ENCODE measurements at regions not wholly inside any gene's neighbourhood (a gene's known extent, or its start where the extent isn't known, plus 50 kb on each side); places are given as distances from the start of the nearest gene placed in this dataset.

GRCh38 chr20:51096582-51097267 lies 73.8 kb upstream of the KCNG1 start:
- DNase-seq (ENCODE audit: low read depth): no peak

- no peak for DNase-seq (ENCODE audit: low read depth)
These were observed 73.0 kb upstream of the KCNG1 start for GRCh38 chr20:51095633-51096521.

GRCh38 chr20:51094221-51094620 lies 71.3 kb upstream of the KCNG1 start:
- no peak for DNase-seq (ENCODE audit: low read depth)

- no peak for DNase-seq (ENCODE audit: low read depth)
These were observed 70.4 kb upstream of the KCNG1 start for GRCh38 chr20:51093240-51093763.

GRCh38 chr20:51092338-51092737 lies 69.4 kb upstream of the KCNG1 start:
- no peak for DNase-seq (ENCODE audit: low read depth)

- no peak for DNase-seq (ENCODE audit: low read depth)
These were observed 68.7 kb upstream of the KCNG1 start for GRCh38 chr20:51091406-51092195.

GRCh38 chr20:51089840-51090239 lies 66.9 kb upstream of the KCNG1 start:
- DNase-seq (ENCODE audit: low read depth): no peak

- no peak for DNase-seq (ENCODE audit: low read depth)
These were observed 66.4 kb upstream of the KCNG1 start for GRCh38 chr20:51089272-51089781.

- no peak for DNase-seq (ENCODE audit: low read depth)
These were observed 64.4 kb upstream of the KCNG1 start for GRCh38 chr20:51087266-51087665.

- DNase-seq (ENCODE audit: low read depth): no peak
These were observed 62.9 kb upstream of the KCNG1 start for GRCh38 chr20:51085769-51086168.

GRCh38 chr20:51084593-51085377 lies 61.9 kb upstream of the KCNG1 start:
- no peak for DNase-seq (ENCODE audit: low read depth)

GRCh38 chr20:51083447-51083846 lies 60.5 kb upstream of the KCNG1 start:
- no peak for DNase-seq (ENCODE audit: low read depth)

- no peak for DNase-seq (ENCODE audit: low read depth)
These were observed 60.1 kb upstream of the KCNG1 start for GRCh38 chr20:51082988-51083387.

- no peak for DNase-seq (ENCODE audit: low read depth)
These were observed 57.6 kb upstream of the KCNG1 start for GRCh38 chr20:51080516-51080915.

- DNase-seq (ENCODE audit: low read depth): no peak
These were observed 56.6 kb upstream of the KCNG1 start for GRCh38 chr20:51079488-51079887.

GRCh38 chr20:51077686-51078060 lies 54.8 kb upstream of the KCNG1 start:
- no peak for DNase-seq (ENCODE audit: low read depth)

GRCh38 chr20:51076786-51077685 lies 54.1 kb upstream of the KCNG1 start:
- DNase-seq (ENCODE audit: low read depth): no peak

GRCh38 chr20:51074062-51074461 lies 51.2 kb upstream of the KCNG1 start:
- no peak for DNase-seq (ENCODE audit: low read depth)

All from HS-5 (cell line).